Aorta (tissue), 5 donors: ENCODE measurements at regions not wholly inside any gene's neighbourhood (a gene's known extent, or its start where the extent isn't known, plus 50 kb on each side); places are given as distances from the start of the nearest gene placed in this dataset.

Experiments
- ATAC-seq: fragments of 200-7000 bp; cut with Tn5 transposase; one replicate; pipeline ENCODE4 v1.9.1; 2022; ENCODE audit warnings: moderate library complexity; ENCODE audit not compliant: low FRiP score
- DNase-seq, 2 donors: peaks; one replicate each; pipeline ENCODE4 v3.0.0-alpha.2; 2020
- H3K27ac ChIP-seq, 2 donors: one replicate each; pipeline ENCODE4 v1.5.1; 2013; ENCODE audit warnings: low read length in 2 of 2, mild to moderate bottlenecking in 2 of 2, moderate library complexity in 2 of 2, control low read depth in 1 of 2, inconsistent platforms in 1 of 2, low read depth in 1 of 2
- H3K27me3 ChIP-seq, 2 donors: one replicate each; pipeline ENCODE4 v1.6.1; 2013; ENCODE audit warnings: control low read depth in 1 of 2, low read length in 1 of 2, mild to moderate bottlenecking in 1 of 2, moderate library complexity in 1 of 2; ENCODE audit not compliant: insufficient read depth in 2 of 2, control insufficient read depth in 1 of 2
- H3K36me3 ChIP-seq, 2 donors: one replicate each; pipeline ENCODE4 v1.6.1; 2013; ENCODE audit warnings: control low read depth in 1 of 2, low read length in 1 of 2, mild to moderate bottlenecking in 1 of 2; ENCODE audit not compliant: insufficient read depth in 2 of 2, control insufficient read depth in 1 of 2
- H3K4me1 ChIP-seq, 2 donors: one replicate each; pipeline ENCODE4 v1.6.1; 2013; ENCODE audit warnings: low read length in 2 of 2, control low read depth in 1 of 2, mild to moderate bottlenecking in 1 of 2, moderate library complexity in 1 of 2; ENCODE audit not compliant: insufficient read depth in 2 of 2, control insufficient read depth in 1 of 2
- H3K4me3 ChIP-seq, 2 donors: one replicate each; pipeline ENCODE4 v1.5.1; 2013; ENCODE audit warnings: low read length in 2 of 2, control low read depth in 1 of 2, mild to moderate bottlenecking in 1 of 2
- H3K9me3 ChIP-seq: one replicate; pipeline ENCODE4 v1.6.1; 2013; ENCODE audit warnings: mild to moderate bottlenecking, low read length; ENCODE audit not compliant: control insufficient read depth
- WGBS, 2 donors: extraction: QIAGEN DNeasy Blood & Tissue Kit; methylation state at CpG; one replicate each; pipeline ENCODE4 v1.1.7; 2013; 5-methylcytosine and 5-hydroxymethylcytosine counted together
- intact Hi-C, 2 donors: fragments of 100-400 bp; cut with DNase I; formaldehyde crosslinking; loops; one replicate each; pipeline versions ENCODE4 v1.14.2 to v1.15.0; 2022
- donor health status: healthy with polysubstance abuse.
- donor health status: Bipolar disorder and iron deficiency.
- donor health status: DM: no; HTN: no; CAD: no.
- donor health status: DM: no; HTN: no; CAD: no.
- donor health status: DM: yes; HTN: yes; CAD: no.

DNA sequence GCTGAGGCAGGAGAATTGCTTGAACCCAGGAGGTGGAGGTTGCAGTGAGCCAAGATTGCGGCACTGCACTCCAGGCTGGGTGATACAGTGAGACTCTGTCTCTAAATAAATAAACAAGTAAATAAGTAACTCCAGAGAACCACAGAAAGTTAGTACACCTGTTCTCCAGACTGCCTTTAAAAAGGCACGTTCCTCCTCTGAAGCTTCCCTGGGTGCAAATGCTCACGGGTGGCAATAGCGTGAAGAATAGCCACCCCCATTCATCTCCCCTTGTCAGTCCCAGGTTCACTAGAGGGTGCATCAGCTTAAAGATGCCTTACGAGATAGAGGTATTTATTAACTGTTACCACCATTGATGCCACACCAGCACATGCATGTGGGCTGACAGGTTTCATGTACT, 64.3 kb upstream of the RTN4 start:
- DNase-seq: no peak
- Histone ChIP-seq H3K4me3 (no peak overlapping the region), H3K9me3 (no peaks in the 10 kb centered on the region), H3K27ac (no peak overlapping the region), H3K36me3 (no peaks in the 10 kb centered on the region), H3K27me3 (no peaks in the 10 kb centered on the region), H3K4me1 (peaks cover 3 to 4% of the 10 kb centered on the region in 2 donors)
- intact Hi-C loops: loop anchor here (5.0 kb wide), 2 partner anchors 43 to 67 kb away; no protein-coding TSS in a partner anchor
- WGBS, 2 donors: 87 to 95% methylated on average over 5 of the region's 5 CpGs
- ATAC-seq: no peak

DNA sequence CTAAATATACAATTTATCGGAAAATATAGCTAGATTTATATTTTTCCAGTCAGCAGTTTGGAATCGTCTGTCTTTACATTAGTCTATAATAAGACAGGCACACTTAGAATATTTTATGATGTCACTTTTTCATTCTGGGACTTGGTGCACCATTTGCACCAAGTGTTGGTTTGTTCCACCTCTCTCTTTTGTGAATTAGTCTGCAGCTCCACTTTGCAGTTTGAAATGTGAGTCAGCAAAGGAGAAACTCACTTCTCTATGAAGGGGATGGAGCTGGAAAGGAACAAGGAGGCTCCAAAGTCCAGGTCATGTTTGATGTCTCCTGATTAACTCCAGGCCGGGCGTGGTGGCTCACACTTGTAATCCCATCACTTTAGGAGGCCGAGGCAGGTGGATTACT, 63.8 kb upstream of the RTN4 start:
- H3K4me1 ChIP-seq: peaks cover 3 to 4% of the 10 kb centered on the region in 2 donors
- H3K27me3 ChIP-seq: no peaks in the 10 kb centered on the region
- no peak for ATAC-seq
- H3K9me3 ChIP-seq: no peaks in the 10 kb centered on the region
- H3K4me3 ChIP-seq: no peak overlapping the region
- no peaks in the 10 kb centered on the region for H3K36me3 ChIP-seq
- H3K27ac ChIP-seq: no peak overlapping the region
- WGBS, 2 donors: 87 to 92% methylated on average over 5 of the region's 5 CpGs
- DNase-seq: no peak
- intact Hi-C loops: loop anchor here (5.0 kb wide), 2 partner anchors 43 to 67 kb away; no protein-coding TSS in a partner anchor

DNA sequence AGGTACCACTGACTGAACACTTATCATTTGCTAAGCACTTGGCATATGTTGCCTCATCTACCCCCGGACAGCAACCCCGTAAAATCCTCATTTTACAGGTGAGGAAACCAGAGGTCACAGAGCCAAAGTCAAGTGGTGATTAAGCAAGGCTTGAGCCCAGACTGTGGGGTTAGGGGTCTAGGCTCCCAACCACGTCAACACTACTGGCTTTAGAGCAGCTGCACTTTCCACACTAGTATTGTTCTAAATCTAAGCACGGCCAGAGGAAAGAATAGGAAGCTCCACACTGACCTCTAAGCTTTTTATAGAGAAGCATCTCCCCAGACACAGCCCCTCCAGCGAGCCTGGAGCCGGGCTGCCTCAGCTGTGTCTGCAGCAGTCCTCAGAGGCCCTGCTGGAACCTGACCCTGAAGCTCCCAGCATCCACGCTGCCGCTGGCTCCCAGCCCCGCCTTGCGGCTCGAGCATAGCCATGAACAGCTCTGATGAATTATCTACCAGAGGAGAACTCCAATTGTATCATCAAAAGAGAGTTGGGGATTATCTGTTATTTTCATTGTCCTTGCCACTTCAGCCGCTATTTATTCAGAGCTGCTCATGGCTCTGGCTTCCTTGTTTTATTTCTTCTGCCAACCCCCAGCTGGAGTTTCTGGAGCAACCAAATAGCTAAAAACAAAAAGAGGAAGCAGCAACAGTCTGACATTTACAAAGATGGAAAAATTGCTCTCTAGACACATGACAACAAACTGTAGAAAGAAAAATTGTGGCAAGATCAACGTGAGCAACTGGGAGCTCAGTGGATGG, 62.2 kb upstream of the RTN4 start:
- H3K27ac ChIP-seq: peak overlapping the region; percentile 78 to 95
- no peak overlapping the region for H3K4me3 ChIP-seq
- H3K4me1 ChIP-seq: peaks cover 3 to 4% of the 10 kb centered on the region in 2 donors
- no peaks in the 10 kb centered on the region for H3K36me3 ChIP-seq
- DNase-seq (peak; percentile 89 to 90), ATAC-seq (peak; percentile 93)
- WGBS, 2 donors: 20 to 22% methylated on average over 13 of the region's 13 CpGs
- intact Hi-C loops: loop anchor here (5.0 kb wide), 2 partner anchors 45 to 65 kb away; no protein-coding TSS in a partner anchor
- no peaks in the 10 kb centered on the region for H3K9me3 ChIP-seq
- no peaks in the 10 kb centered on the region for H3K27me3 ChIP-seq

DNA sequence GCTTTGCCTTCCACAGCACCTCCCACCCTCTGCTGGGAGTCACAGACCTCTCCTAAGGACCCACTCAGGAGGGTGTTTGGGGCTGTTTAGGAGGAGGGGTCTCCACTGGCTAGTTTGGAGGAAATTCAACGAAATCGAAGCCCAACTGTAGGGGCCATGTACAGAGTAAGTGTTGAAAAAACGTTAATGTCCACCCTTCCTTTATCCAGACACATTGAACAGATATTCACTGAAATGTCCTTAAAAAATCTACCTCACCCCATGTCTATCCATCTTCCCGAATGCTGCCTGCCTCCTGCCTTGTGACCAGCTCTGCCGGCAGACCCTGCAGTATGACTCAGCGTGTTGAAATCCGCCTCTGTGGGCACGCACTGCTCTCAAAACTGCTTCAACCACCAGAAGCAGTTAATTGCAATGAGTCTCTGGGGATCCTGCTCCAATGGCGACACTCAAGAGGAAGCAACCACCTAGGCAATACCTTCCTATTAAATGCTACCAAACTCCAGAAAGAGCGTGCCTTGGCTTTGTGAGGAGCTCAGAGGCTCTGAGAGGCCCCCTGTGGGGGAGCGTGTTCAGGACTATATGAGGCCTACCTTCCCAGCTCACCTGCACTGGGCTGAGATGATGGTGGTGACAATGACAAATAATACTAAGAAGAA, 61.4 kb upstream of the RTN4 start:
- intact Hi-C loops: loop anchor here (5.0 kb wide), 2 partner anchors 46 to 64 kb away; no protein-coding TSS in a partner anchor
- Histone ChIP-seq H3K4me3 (no peak overlapping the region), H3K27me3 (no peaks in the 10 kb centered on the region), H3K4me1 (peaks cover 4 to 5% of the 10 kb centered on the region in 2 donors), H3K36me3 (no peaks in the 10 kb centered on the region), H3K27ac (peak overlapping the region; percentile 78 to 95), H3K9me3 (no peaks in the 10 kb centered on the region)
- WGBS, 2 donors: 31 to 34% methylated on average over 11 of the region's 11 CpGs
- DNase-seq: peak; percentile 89 to 92
- peak; percentile 86 for ATAC-seq

DNA sequence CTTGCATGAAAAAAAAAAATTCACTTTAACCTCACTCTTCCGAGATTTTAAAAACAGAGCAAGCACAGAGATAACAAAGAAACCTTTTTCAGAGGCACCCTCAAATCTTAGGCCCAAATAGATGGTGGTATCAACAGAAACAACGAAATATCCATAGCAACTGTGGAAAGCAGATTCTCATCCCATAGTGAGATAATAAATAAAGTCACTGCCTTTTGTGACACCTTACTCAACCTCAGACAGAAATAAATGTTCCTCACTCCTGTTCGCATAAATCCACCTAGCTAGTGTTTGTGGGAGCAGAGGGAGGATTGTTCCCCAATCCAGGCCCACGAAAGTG, 60.9 kb upstream of the RTN4 start:
- 64 to 69% methylated on average over 4 of the region's 4 CpGs for WGBS, 2 donors
- Histone ChIP-seq H3K27me3 (no peaks in the 10 kb centered on the region), H3K4me1 (peaks cover 4 to 5% of the 10 kb centered on the region in 2 donors), H3K9me3 (no peaks in the 10 kb centered on the region), H3K4me3 (no peak overlapping the region), H3K27ac (peak overlapping the region in 1 of 2 donors; percentile 95), H3K36me3 (no peaks in the 10 kb centered on the region)
- DNase-seq (no peak), ATAC-seq (no peak)
- intact Hi-C loops: loop anchor here (5.0 kb wide), 2 partner anchors 46 to 64 kb away; no protein-coding TSS in a partner anchor

DNA sequence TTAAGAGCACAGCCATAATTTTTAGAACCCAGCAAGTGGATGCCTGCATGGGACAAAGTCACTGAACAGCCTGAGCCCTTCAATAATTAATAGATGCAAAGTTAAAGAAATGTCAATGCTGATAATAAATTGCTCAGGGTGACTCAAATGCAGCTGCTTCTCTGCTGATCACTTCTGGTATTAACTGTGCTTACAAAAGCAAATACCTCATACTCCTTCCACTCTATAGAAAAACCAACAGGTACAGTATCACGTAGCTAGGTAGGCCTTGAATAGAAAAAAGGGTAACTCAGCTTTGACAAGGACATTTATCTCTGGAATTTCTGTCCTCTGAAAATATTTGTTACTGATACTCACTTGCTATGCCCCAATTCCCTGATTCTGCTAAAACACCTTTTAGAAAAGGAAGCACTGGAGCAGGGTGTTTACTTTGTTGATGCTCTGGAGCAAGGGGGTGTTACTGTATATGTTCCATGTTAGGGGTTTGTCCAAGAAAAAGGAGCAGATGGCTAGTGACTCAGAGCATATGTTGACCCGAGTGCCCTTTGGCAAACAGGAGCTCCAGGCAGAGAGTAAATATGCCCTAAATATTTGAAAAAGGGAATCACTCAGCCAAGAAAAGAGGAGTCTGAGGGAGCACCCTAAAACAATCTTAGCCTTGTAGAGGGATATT, 59.1 kb upstream of the RTN4 start:
- intact Hi-C loops: no loop called here
- ATAC-seq: no peak
- Histone ChIP-seq H3K9me3 (no peaks in the 10 kb centered on the region), H3K4me3 (no peak overlapping the region), H3K4me1 (peaks cover 4 to 5% of the 10 kb centered on the region in 2 donors), H3K36me3 (no peaks in the 10 kb centered on the region), H3K27me3 (no peaks in the 10 kb centered on the region), H3K27ac (no peak overlapping the region)
- DNase-seq: no peak
- WGBS, 2 donors: 77 to 83% methylated on average over 2 of the region's 2 CpGs

DNA sequence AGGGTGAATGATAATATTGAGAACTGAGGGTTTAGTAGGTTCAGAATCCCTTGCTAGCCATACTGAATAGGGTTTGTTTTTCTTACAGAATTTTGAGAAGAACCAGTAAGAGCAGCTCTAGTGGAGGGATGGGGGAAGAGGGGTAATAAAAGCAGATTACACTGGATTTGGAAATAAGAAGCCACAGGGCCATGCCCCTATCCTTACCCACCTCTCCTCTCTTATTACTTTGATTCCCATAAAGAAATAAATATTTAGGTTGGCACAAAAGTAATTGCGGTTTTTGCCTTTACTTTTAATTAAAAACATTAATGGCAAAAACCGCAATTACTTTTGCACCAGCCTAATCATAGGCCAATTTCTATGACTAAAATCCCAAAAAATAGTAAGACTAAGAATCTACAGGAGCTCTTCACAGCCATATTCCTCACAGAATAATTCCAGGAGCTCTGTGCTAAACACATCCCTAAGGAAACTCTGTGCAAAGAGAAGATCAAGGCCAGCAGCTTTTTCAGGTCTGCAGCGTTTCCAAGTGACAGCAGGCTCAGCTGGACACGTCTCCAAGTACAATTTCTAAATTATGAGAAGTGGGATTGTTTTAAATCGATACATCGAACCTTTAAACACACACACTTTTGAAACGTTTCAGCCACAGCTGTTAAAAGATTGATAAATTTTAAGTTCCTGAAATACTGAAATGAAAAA, 58.4 kb upstream of the RTN4 start:
- H3K4me3 ChIP-seq: no peak overlapping the region
- no peaks in the 10 kb centered on the region for H3K36me3 ChIP-seq
- intact Hi-C loops: no loop called here
- no peaks in the 10 kb centered on the region for H3K27me3 ChIP-seq
- 78 to 84% methylated on average over 7 of the region's 7 CpGs for WGBS, 2 donors
- H3K9me3 ChIP-seq: no peaks in the 10 kb centered on the region
- H3K27ac ChIP-seq: no peak overlapping the region
- DNase-seq: no peak
- peaks cover 4 to 5% of the 10 kb centered on the region in 2 donors for H3K4me1 ChIP-seq
- no peak for ATAC-seq

DNA sequence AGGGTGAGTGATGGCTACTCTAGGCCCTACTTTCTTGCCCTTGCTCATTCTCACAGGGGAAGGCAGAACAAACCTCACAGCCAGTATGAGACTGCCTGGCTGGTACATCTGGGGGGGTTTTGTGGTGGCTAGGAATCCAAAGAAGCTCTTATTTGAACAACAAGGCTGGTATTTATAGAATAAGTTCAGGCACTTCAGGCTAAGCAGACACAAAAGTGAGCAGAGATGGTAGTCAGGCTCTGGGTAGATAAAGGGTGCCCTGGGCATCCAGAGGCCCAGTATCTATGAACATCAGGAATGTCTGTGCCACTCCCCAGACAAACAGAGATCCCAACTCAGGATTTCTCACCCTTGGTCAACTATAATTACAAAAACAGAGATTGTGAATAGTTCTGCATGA, 57.2 kb upstream of the RTN4 start:
- H3K4me3 ChIP-seq: no peak overlapping the region
- no peaks in the 10 kb centered on the region for H3K27me3 ChIP-seq
- peak overlapping the region; percentile 50 to 76 for H3K27ac ChIP-seq
- intact Hi-C loops: no loop called here
- H3K4me1 ChIP-seq: peaks cover 4 to 6% of the 10 kb centered on the region in 2 donors
- ATAC-seq (no peak), DNase-seq (no peak)
- no peaks in the 10 kb centered on the region for H3K9me3 ChIP-seq
- H3K36me3 ChIP-seq: no peaks in the 10 kb centered on the region
